Rectal smooth muscle tissue (tissue), 1 donor: ENCODE measurements at regions not wholly inside any gene's neighbourhood (a gene's known extent, or its start where the extent isn't known, plus 50 kb on each side); places are given as distances from the start of the nearest gene placed in this dataset.
"Not testable (repeated sequence)": the region's sequence is repeated elsewhere in the genome, so short reads cannot be mapped to it uniquely, and the experiment has no call there.

ENCODE experiments used
- H3K27ac ChIP-seq: one replicate; pipeline ENCODE4 v1.7.0; 2013; ENCODE audit warnings: low read depth, low read length, inconsistent platforms
- H3K27me3 ChIP-seq: one replicate; pipeline ENCODE4 v1.7.0; 2013; ENCODE audit warnings: low read length; ENCODE audit not compliant: control insufficient read depth, insufficient read depth
- H3K36me3 ChIP-seq: one replicate; pipeline ENCODE4 v1.7.0; 2013; ENCODE audit warnings: low read length; ENCODE audit not compliant: control insufficient read depth, insufficient read depth
- H3K4me1 ChIP-seq: one replicate; pipeline ENCODE4 v1.7.0; 2013; ENCODE audit warnings: low read length; ENCODE audit not compliant: control insufficient read depth, insufficient read depth
- H3K4me3 ChIP-seq: one replicate; pipeline ENCODE4 v1.7.0; 2013; ENCODE audit warnings: low read length
- H3K9ac ChIP-seq: one replicate; pipeline ENCODE4 v1.7.0; 2013; ENCODE audit warnings: low read length

- Histone ChIP-seq H3K9ac (no peak overlapping the region), H3K27me3 (no peaks in the 10 kb centered on the region), H3K4me1 (no peaks in the 10 kb centered on the region), H3K4me3 (no peak overlapping the region), H3K27ac (no peak overlapping the region), H3K36me3 (no peaks in the 10 kb centered on the region)
These were observed 218.7 kb downstream of the ZIC4 start for GRCh38 chr3:147187687-147188086.

- Histone ChIP-seq H3K4me1 (no peaks in the 10 kb centered on the region), H3K4me3 (no peak overlapping the region), H3K27ac (no peak overlapping the region), H3K27me3 (no peaks in the 10 kb centered on the region), H3K36me3 (no peaks in the 10 kb centered on the region), H3K9ac (no peak overlapping the region)
These were observed 220.6 kb downstream of the ZIC4 start for GRCh38 chr3:147185781-147186180.

- Histone ChIP-seq H3K4me1 (no peaks in the 10 kb centered on the region), H3K27me3 (no peaks in the 10 kb centered on the region), H3K4me3 (no peak overlapping the region), H3K36me3 (no peaks in the 10 kb centered on the region), H3K9ac (no peak overlapping the region), H3K27ac (no peak overlapping the region)
These were observed 221.5 kb downstream of the ZIC4 start for GRCh38 chr3:147184794-147185193.

- H3K4me3 ChIP-seq, result no peak overlapping the region
- no peak overlapping the region for H3K27ac ChIP-seq
- H3K27me3 ChIP-seq, result no peaks in the 10 kb centered on the region
- H3K9ac ChIP-seq, result no peak overlapping the region
- H3K4me1 ChIP-seq, result no peaks in the 10 kb centered on the region
- no peaks in the 10 kb centered on the region for H3K36me3 ChIP-seq
These were observed 233.1 kb downstream of the ZIC4 start for GRCh38 chr3:147173257-147173656.

GRCh38 chr3:147162743-147163142 is 243.6 kb downstream of the ZIC4 start:
- Histone ChIP-seq H3K27ac (no peak overlapping the region), H3K4me3 (no peak overlapping the region), H3K4me1 (no peaks in the 10 kb centered on the region), H3K9ac (no peak overlapping the region), H3K36me3 (no peaks in the 10 kb centered on the region), H3K27me3 (no peaks in the 10 kb centered on the region)

GRCh38 chr3:147161833-147162232 is 244.5 kb downstream of the ZIC4 start:
- no peaks in the 10 kb centered on the region for H3K4me1 ChIP-seq
- no peaks in the 10 kb centered on the region for H3K27me3 ChIP-seq
- H3K36me3 ChIP-seq, result no peaks in the 10 kb centered on the region
- H3K4me3 ChIP-seq, result no peak overlapping the region
- H3K27ac ChIP-seq, result no peak overlapping the region
- H3K9ac ChIP-seq, result no peak overlapping the region

GRCh38 chr3:147160984-147161383 is 245.4 kb downstream of the ZIC4 start:
- H3K4me3 ChIP-seq, result no peak overlapping the region
- no peak overlapping the region for H3K9ac ChIP-seq
- H3K36me3 ChIP-seq, result no peaks in the 10 kb centered on the region
- no peaks in the 10 kb centered on the region for H3K4me1 ChIP-seq
- no peaks in the 10 kb centered on the region for H3K27me3 ChIP-seq
- H3K27ac ChIP-seq, result no peak overlapping the region

GRCh38 chr3:147159141-147159540 is 247.2 kb downstream of the ZIC4 start:
- no peaks in the 10 kb centered on the region for H3K36me3 ChIP-seq
- no peak overlapping the region for H3K4me3 ChIP-seq
- H3K27ac ChIP-seq, result no peak overlapping the region
- H3K27me3 ChIP-seq, result no peaks in the 10 kb centered on the region
- H3K4me1 ChIP-seq, result no peaks in the 10 kb centered on the region
- no peak overlapping the region for H3K9ac ChIP-seq

GRCh38 chr3:147157631-147158030 is 248.7 kb downstream of the ZIC4 start:
- Histone ChIP-seq H3K4me1 (no peaks in the 10 kb centered on the region), H3K27ac (no peak overlapping the region), H3K36me3 (no peaks in the 10 kb centered on the region), H3K9ac (no peak overlapping the region), H3K27me3 (no peaks in the 10 kb centered on the region), H3K4me3 (no peak overlapping the region)

- not testable (repeated sequence) for H3K27me3 ChIP-seq, H3K36me3 ChIP-seq, H3K9ac ChIP-seq, H3K4me1 ChIP-seq, H3K27ac ChIP-seq, H3K4me3 ChIP-seq
These were observed 251.4 kb downstream of the ZIC4 start for GRCh38 chr3:147154988-147155387.

- no peaks in the 10 kb centered on the region for H3K36me3 ChIP-seq
- H3K9ac ChIP-seq, result no peak overlapping the region
- no peaks in the 10 kb centered on the region for H3K4me1 ChIP-seq
- H3K27ac ChIP-seq, result no peak overlapping the region
- H3K27me3 ChIP-seq, result no peaks in the 10 kb centered on the region
- no peak overlapping the region for H3K4me3 ChIP-seq
These were observed 252.4 kb downstream of the ZIC4 start for GRCh38 chr3:147153830-147154539.

GRCh38 chr3:147152476-147152875 is 253.9 kb downstream of the ZIC4 start:
- Histone ChIP-seq H3K27me3 (no peaks in the 10 kb centered on the region), H3K36me3 (no peaks in the 10 kb centered on the region), H3K4me1 (no peaks in the 10 kb centered on the region), H3K27ac (no peak overlapping the region), H3K4me3 (no peak overlapping the region), H3K9ac (no peak overlapping the region)

- Histone ChIP-seq H3K27ac (no peak overlapping the region), H3K36me3 (no peaks in the 10 kb centered on the region), H3K9ac (no peak overlapping the region)
These were observed 264.6 kb downstream of the ZIC4 start for GRCh38 chr3:147141516-147142288.

More at GRCh38 chr3:147141516-147142288, 264.6 kb downstream of the ZIC4 start:
- H3K27me3 ChIP-seq, result no peaks in the 10 kb centered on the region
- H3K4me3 ChIP-seq, result no peak overlapping the region
- H3K4me1 ChIP-seq, result no peaks in the 10 kb centered on the region
